Activated CD4-positive, alpha-beta memory T cell treated with anti-CD3 and anti-CD28 coated beads for 36 hours (primary cell): ENCODE measurements at regions not wholly inside any gene's neighbourhood (a gene's known extent, or its start where the extent isn't known, plus 50 kb on each side); places are given as distances from the start of the nearest gene placed in this dataset.

Experiments
- CTCF ChIA-PET: fragments of 350-600 bp; sonication (Branson Sonifier 250); formaldehyde crosslinking; loops from one replicate; lab custom pipeline; 2021; ENCODE audit warnings: antibody characterized with exemption, inconsistent platforms; lab: Charles Lee
- POLR2A ChIA-PET: fragments of 350-600 bp; sonication (Branson Sonifier 250); formaldehyde crosslinking; loops from one replicate; lab custom pipeline; 2021; ENCODE audit warnings: antibody characterized with exemption; lab: Charles Lee
- DNase-seq: peaks from one replicate; pipeline ENCODE4 v3.0.0-alpha.2; 2020
- H3K27ac Mint-ChIP-seq: one replicate; pipeline ENCODE4 v1.8.0; 2021; ENCODE audit warnings: mixed read lengths
- H3K27me3 Mint-ChIP-seq: one replicate; pipeline ENCODE4 v1.8.0; 2021; ENCODE audit warnings: mixed read lengths
- H3K36me3 Mint-ChIP-seq: one replicate; pipeline ENCODE4 v1.8.0; 2021; ENCODE audit warnings: mixed read lengths
- H3K4me1 Mint-ChIP-seq: one replicate; pipeline ENCODE4 v1.8.0; 2021; ENCODE audit warnings: low read depth, mixed read lengths
- H3K4me3 Mint-ChIP-seq: one replicate; pipeline ENCODE4 v1.8.0; 2021; ENCODE audit warnings: mild to moderate bottlenecking, mixed read lengths
- H3K9me3 Mint-ChIP-seq: one replicate; pipeline ENCODE4 v1.8.0; 2021; ENCODE audit warnings: mixed read lengths
- intact Hi-C: fragments of 100-400 bp; cut with micrococcal nuclease; formaldehyde crosslinking; loops from one replicate; pipeline ENCODE4 v1.15.1; 2023

DNA sequence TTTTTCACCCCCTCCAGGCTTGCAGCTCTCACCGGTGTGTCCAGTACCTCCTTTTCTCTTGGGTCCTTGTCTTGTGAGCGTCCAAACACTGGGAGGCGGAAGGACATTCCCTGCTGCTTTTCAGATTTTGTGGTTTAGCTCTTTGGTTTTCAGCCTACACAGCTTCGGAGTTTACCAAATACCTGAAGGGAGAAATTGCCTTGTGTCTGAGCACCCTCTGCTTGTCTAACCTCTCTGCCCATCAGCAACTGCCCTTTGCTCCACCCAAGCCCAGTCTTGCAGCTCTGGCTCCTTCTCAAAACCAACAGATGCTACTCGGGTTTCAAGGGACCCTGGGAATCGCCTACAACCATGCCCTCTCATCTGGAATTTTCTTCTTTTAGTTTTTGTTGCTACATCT, 519.1 kb upstream of the IGFBP3 start:
- POLR2A ChIA-PET = no interaction called here
- Mint-ChIP-seq H3K4me1 (no peaks in the 10 kb centered on the region), H3K27ac (no peak overlapping the region), H3K9me3 (peaks cover 22% of the 10 kb centered on the region), H3K4me3 (no peak overlapping the region), H3K27me3 (no peaks in the 10 kb centered on the region), H3K36me3 (no peaks in the 10 kb centered on the region)
- DNase-seq = no peak
- CTCF ChIA-PET = no interaction called here
- intact Hi-C loops = no loop called here

DNA sequence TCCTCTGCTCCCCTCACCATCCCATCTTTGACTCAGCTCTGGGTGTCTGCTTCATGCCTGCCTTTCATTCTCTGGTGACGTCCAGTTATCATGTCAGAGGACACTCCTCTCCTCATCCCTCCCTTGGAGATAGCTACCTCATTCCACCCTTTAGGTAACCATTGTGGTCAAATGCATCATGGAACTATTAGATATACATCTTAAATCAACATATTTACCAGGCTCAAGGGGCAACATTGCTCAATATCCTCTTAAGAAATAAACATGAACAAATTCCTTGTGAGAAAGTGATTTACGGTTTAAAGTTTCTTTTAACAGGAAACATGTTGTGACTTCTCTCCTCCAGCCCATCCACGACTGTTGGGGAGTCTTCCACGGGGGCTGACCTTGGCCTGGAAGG, 511.6 kb upstream of the IGFBP3 start:
- Mint-ChIP-seq H3K4me1 (no peaks in the 10 kb centered on the region), H3K36me3 (no peaks in the 10 kb centered on the region), H3K27me3 (no peaks in the 10 kb centered on the region), H3K27ac (no peak overlapping the region), H3K9me3 (peaks cover 15% of the 10 kb centered on the region), H3K4me3 (no peak overlapping the region)
- no peak for DNase-seq
- intact Hi-C loops = no loop called here
- ChIA-PET POLR2A (no interaction called here), CTCF (no interaction called here)

DNA sequence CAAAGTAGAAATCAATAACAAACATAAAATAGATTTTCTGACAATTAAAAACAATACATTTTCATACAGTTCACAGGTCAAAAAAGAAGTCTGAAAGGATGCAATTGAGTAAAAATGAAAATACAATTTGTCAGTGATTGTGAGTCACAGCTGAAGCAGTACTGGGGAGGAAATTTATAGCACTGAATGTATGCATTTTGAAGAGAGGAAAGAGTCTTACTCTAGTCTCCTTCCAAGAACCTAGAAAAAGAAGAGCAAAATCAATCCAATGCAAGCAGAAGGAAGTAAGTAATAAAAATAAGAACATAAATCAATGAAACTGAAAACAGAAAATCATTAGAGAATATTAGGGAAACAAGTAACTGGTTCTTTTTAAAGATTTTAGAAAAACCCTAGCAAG, 507.2 kb upstream of the IGFBP3 start:
- POLR2A ChIA-PET = no interaction called here
- DNase-seq = no peak
- Mint-ChIP-seq H3K27me3 (no peaks in the 10 kb centered on the region), H3K4me1 (no peaks in the 10 kb centered on the region), H3K9me3 (no peaks in the 10 kb centered on the region), H3K27ac (no peak overlapping the region), H3K4me3 (no peak overlapping the region), H3K36me3 (no peaks in the 10 kb centered on the region)
- CTCF ChIA-PET = no interaction called here
- intact Hi-C loops = no loop called here

DNA sequence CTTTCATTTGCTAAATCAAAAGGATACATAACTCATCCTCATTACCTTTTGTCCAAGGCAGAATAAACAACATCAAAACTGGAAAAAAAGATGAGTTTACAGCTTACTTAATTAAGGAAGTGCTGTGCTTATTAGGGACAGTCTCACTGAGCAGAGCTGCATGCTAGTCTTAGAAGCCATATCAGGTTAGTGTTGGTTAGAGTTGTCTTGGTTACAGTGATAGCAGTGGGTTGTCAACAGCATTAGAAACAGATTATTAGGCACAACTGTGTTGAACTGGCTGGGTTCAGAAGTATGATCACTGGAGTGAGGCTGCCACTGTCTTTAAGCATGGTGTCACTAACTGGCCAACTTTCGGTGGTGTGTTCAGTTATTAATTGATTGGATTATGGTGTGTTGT, 503.9 kb upstream of the IGFBP3 start:
- H3K36me3 Mint-ChIP-seq = no peaks in the 10 kb centered on the region
- H3K27me3 Mint-ChIP-seq = no peaks in the 10 kb centered on the region
- intact Hi-C loops = no loop called here
- CTCF ChIA-PET = no interaction called here
- H3K27ac Mint-ChIP-seq = no peak overlapping the region
- H3K9me3 Mint-ChIP-seq = no peaks in the 10 kb centered on the region
- DNase-seq = no peak
- no peaks in the 10 kb centered on the region for H3K4me1 Mint-ChIP-seq
- POLR2A ChIA-PET = no interaction called here
- no peak overlapping the region for H3K4me3 Mint-ChIP-seq

DNA sequence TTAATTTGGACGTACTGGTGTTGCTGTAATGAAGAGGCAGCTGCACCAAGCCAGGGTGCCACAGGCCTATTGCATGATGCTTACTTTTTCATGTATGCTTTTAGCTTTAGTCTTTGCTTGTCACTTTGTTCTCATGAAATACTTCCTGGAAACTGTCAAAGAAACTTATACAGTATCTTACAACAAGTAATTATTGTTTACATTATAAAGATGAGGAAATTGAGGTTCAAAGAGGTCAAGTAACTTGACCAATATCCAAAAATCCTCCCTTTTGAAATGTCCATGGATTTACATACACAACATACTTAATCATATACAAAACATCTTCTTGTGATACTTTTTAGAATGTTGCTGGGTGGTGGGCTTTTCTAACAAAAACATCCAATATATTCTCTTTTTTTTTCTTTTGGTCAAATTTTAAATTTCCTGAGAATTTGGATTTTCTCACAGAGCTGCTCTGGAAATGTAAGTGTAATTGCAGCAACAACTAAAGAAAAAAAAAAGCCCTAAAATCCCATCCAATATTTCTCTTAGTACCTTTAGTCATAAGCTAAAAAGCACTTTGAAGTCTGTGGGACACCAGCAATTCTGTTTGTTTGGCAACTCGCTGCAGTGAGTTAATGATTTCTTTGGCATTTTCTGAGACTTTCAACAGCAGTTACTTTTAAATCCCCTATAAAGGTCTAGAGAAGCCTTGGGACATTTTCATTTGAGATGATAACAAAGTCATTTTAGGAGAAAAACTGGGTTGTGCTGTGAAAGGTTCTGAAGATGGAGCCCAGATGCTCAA, 500.6 kb upstream of the IGFBP3 start:
- Mint-ChIP-seq H3K36me3 (no peaks in the 10 kb centered on the region), H3K4me3 (no peak overlapping the region), H3K27ac (no peak overlapping the region), H3K4me1 (no peaks in the 10 kb centered on the region), H3K9me3 (no peaks in the 10 kb centered on the region), H3K27me3 (no peaks in the 10 kb centered on the region)
- ChIA-PET POLR2A (no interaction called here), CTCF (no interaction called here)
- DNase-seq = no peak
- intact Hi-C loops = no loop called here

DNA sequence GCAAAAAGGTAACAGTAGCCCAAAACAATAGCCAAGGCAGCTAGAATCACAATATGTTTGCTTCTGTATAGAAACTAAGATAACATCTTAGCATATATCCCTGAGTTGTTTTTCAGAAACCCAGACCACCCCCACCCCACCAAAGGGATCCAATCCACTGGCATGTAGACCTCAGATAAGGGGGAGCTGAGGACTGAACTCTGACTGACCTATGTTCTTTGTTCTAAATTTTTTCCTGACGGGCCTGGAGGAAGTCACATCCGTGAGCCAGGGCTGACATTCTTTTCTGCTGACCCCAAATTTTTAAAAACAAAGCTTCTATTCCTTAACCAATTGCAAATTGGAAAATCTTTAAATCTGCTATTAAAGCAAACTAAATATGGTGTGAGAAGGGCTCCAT, 493.9 kb upstream of the IGFBP3 start:
- no peaks in the 10 kb centered on the region for H3K9me3 Mint-ChIP-seq
- H3K4me3 Mint-ChIP-seq = no peak overlapping the region
- no peaks in the 10 kb centered on the region for H3K27me3 Mint-ChIP-seq
- H3K4me1 Mint-ChIP-seq = no peaks in the 10 kb centered on the region
- no peak for DNase-seq
- POLR2A ChIA-PET = no interaction called here
- intact Hi-C loops = no loop called here
- no peak overlapping the region for H3K27ac Mint-ChIP-seq
- CTCF ChIA-PET = no interaction called here
- no peaks in the 10 kb centered on the region for H3K36me3 Mint-ChIP-seq

DNA sequence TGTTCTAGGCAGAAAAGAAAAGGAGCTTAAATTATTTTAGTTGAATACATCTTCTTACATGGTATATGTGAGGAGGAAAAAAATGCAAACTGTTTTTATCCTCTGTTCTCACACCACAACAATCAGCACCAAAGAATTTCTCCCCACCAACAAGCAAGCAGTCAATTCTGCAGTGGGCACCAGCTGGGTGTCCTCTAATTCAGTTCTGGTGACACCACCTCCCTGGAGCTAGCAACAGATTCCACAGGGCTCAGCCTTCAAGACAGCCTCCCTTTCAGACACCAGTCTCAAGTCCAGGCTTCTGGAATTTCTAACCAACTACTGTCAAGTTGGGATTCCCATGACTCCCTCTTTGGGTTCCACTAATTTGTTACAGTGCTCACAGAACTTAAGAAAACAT, 490.2 kb upstream of the IGFBP3 start:
- Mint-ChIP-seq H3K27me3 (no peaks in the 10 kb centered on the region), H3K27ac (no peak overlapping the region), H3K4me1 (no peaks in the 10 kb centered on the region), H3K9me3 (no peaks in the 10 kb centered on the region), H3K4me3 (no peak overlapping the region), H3K36me3 (no peaks in the 10 kb centered on the region)
- ChIA-PET CTCF (no interaction called here), POLR2A (no interaction called here)
- intact Hi-C loops = no loop called here
- no peak for DNase-seq

DNA sequence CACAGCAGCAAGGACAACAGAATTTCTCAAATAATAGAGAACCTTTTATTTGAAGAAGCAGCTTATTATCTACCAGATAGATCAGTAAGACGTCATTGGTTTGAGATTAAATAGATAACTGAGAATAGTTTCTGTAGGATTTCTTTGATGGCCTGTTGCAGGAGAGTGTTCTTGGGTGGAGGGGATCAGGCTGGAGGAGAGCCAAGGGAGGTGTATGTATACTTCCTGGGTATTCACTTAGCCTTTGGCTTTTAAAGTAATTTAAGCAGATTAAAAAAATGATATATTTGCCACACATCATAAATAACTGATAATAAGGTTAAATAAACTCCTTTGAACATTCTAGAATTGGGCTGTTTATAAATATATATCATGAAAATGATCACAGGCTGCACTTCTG, 486.1 kb upstream of the IGFBP3 start:
- Mint-ChIP-seq H3K4me3 (no peak overlapping the region), H3K9me3 (no peaks in the 10 kb centered on the region), H3K27ac (no peak overlapping the region), H3K36me3 (no peaks in the 10 kb centered on the region), H3K27me3 (no peaks in the 10 kb centered on the region), H3K4me1 (no peaks in the 10 kb centered on the region)
- ChIA-PET CTCF (no interaction called here), POLR2A (no interaction called here)
- no peak for DNase-seq
- intact Hi-C loops = no loop called here

DNA sequence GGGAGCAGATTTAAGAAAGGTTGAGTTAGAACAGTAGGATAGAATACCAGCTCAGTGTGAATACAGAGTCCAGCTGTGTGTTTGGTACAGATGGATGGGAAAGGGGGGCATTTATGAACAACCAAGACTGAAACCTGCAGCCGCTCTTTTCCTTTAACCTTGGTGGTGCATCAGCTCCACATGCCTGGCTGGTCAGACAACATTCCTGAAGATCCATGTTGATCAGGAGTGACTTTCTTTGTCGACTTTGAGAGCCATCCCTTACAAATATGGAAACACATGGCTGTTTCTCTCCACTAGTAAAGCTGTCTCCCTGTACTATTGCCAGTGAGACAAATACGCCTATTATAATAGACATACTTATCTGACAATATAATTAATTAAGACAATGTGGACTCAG, 476.5 kb upstream of the IGFBP3 start:
- ChIA-PET POLR2A (no interaction called here), CTCF (no interaction called here)
- Mint-ChIP-seq H3K27ac (no peak overlapping the region), H3K36me3 (no peaks in the 10 kb centered on the region), H3K4me1 (no peaks in the 10 kb centered on the region), H3K4me3 (no peak overlapping the region), H3K9me3 (peaks cover 7% of the 10 kb centered on the region), H3K27me3 (no peaks in the 10 kb centered on the region)
- intact Hi-C loops = no loop called here
- DNase-seq = no peak

DNA sequence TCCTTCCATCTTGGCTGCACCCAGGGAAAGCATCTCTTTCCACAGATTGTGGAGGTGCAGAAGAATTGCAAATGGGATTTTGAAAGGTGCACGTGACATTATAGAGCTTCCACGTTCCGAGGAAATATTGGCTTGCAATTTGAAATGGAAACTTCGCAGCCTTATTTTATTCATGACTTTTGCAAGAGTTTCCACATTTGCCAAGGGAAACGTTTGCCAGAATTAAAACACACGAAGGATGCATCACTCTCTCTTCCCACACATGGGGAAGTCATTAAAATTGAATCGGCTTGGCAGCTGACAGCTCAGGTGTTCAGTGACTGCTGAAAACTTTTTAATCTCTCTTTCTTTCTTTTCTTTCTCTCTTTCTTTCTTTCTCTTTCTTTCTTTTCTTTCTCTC, 475.4 kb upstream of the IGFBP3 start:
- H3K27me3 Mint-ChIP-seq = no peaks in the 10 kb centered on the region
- ChIA-PET POLR2A (no interaction called here), CTCF (no interaction called here)
- H3K36me3 Mint-ChIP-seq = no peaks in the 10 kb centered on the region
- intact Hi-C loops = no loop called here
- no peak for DNase-seq
- H3K4me1 Mint-ChIP-seq = no peaks in the 10 kb centered on the region
- no peak overlapping the region for H3K27ac Mint-ChIP-seq
- H3K4me3 Mint-ChIP-seq = no peak overlapping the region
- H3K9me3 Mint-ChIP-seq = peaks cover 3% of the 10 kb centered on the region

DNA sequence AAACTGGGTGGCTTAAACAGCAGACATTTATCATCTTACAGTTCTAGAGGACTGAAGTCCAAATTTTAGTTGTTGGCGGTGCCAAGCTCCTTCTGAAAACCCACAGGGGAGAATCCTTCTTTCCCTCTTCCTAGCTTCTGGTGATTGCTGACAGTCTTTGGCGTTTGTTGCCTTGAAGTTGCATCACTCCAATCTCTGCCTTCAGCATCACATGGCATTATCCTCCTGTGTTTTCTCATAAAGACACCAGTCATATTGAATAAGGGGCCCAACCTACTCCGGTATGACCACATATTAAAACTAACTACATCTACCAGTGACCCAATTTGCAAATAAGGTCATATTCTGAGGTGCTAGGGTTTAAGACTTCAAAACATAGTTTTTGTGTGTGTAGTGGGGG, 472.1 kb upstream of the IGFBP3 start:
- Mint-ChIP-seq H3K9me3 (no peaks in the 10 kb centered on the region), H3K36me3 (no peaks in the 10 kb centered on the region), H3K27ac (no peak overlapping the region), H3K27me3 (no peaks in the 10 kb centered on the region), H3K4me1 (no peaks in the 10 kb centered on the region), H3K4me3 (no peak overlapping the region)
- no peak for DNase-seq
- ChIA-PET CTCF (no interaction called here), POLR2A (no interaction called here)
- intact Hi-C loops = no loop called here

DNA sequence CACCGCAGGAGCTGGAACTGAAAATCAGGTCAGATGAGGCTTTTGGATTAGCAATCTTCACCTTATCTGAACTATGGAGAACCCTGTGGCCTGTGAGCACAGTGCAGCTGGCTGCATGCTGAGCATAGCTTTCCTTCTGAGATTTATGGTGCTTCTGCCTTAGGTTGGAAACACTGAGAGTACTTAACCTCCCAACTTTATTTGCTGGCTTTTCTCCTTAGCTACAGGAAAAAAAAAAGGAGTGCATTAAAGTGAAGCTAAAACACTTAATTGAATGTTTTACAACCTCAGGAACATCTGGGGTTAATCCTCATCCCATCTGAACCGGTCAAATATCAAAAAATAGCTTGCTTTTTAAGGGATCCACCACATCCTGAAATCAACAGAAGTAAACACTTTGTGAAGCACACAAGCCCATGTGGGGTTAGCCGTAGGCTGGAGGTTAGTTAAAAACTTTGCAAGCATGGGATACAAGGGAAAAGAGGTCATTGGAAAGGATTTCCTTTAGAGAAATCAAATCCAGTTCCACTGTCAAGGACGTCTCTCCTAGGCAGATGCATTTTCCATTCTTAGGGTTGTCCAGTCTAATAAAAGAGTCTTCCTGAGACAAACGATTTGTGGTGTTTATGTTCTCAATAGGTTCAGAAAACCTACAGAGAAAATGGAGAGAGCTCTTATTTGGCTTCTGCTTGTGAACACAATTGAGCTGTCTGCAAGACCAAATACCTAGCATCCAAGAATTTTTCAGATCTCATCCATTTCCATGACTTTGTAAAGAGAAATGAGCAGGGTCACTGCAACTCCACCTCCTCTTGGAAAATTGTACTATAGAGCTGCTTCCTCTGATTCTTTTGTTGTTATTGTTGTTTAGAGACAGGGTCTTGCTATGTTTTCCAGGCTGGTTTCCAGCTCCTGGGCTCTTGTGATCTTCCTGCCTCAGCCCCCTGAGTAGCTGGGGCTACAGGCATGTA, 470.4 kb upstream of the IGFBP3 start:
- no peaks in the 10 kb centered on the region for H3K27me3 Mint-ChIP-seq
- H3K9me3 Mint-ChIP-seq = no peaks in the 10 kb centered on the region
- no peak for DNase-seq
- H3K36me3 Mint-ChIP-seq = no peaks in the 10 kb centered on the region
- no peak overlapping the region for H3K4me3 Mint-ChIP-seq
- intact Hi-C loops = no loop called here
- POLR2A ChIA-PET = no interaction called here
- H3K27ac Mint-ChIP-seq = no peak overlapping the region
- H3K4me1 Mint-ChIP-seq = no peaks in the 10 kb centered on the region
- CTCF ChIA-PET = no interaction called here

DNA sequence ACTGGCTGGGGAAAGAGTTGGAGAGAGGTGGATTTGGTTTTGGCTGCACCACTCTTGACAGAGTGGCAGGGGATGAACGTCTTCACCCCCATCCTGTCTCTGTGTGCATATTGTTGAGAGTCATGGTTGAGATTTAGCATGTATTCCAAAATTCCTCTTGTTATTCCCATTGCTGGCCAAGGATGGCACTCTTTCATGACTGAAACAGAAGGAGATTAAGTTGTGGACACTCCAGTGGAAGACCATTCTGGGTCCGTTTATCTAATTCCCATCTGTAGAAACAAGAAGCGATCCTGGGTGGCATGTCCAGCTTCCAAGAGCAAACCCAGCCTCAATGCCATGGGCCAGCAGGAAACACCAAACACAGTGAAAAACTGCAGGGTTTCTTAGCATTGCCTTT, 469.0 kb upstream of the IGFBP3 start:
- H3K27ac Mint-ChIP-seq = no peak overlapping the region
- DNase-seq = no peak
- ChIA-PET CTCF (no interaction called here), POLR2A (no interaction called here)
- no peaks in the 10 kb centered on the region for H3K36me3 Mint-ChIP-seq
- no peaks in the 10 kb centered on the region for H3K9me3 Mint-ChIP-seq
- intact Hi-C loops = no loop called here
- H3K4me3 Mint-ChIP-seq = no peak overlapping the region
- H3K4me1 Mint-ChIP-seq = no peaks in the 10 kb centered on the region
- H3K27me3 Mint-ChIP-seq = no peaks in the 10 kb centered on the region
